ENCODE measurements at regions not wholly inside any gene's neighbourhood (a gene's known extent, or its start where the extent isn't known, plus 50 kb on each side); places are given as distances from the start of the nearest gene placed in this dataset.

DNA sequence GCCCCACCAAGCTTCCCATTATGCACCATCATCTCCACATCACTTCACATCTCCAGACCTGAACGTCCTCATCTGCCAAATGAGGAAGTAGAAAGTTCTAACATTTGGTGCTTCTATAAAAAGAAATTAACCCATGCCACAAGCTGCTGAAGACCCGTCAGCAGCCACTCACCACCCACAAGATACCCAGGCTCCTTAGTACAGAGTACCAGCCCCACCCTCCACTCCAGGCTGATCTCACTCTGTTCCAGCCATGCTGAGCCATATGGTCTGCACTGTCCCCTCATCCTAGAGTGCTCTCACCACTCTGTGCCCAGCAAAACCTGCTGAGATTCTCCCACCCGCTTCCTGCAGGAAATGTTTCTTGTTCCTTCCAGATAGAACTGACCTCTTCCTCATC, 240.8 kb upstream of the PPARGC1A start:
- no TSS peak for BruUV-seq (replicated peaks)
- no peaks in the 10 kb centered on the region for H3K27me3 ChIP-seq (ENCODE audit: control insufficient read depth in 2 of 2, insufficient read depth in 2 of 2, low read length in 2 of 2)
- no peaks in the 10 kb centered on the region for H3K36me3 ChIP-seq (ENCODE audit: control insufficient read depth in 2 of 2, extremely low read depth in 1 of 2, insufficient read depth in 2 of 2, low read length in 2 of 2)
- H3K79me2 ChIP-seq (ENCODE audit: control insufficient read depth, insufficient read depth, low read length): no peaks in the 10 kb centered on the region
- intact Hi-C loops (cut with micrococcal nuclease) (no loop called here), dilution Hi-C loops (cut with MboI; ENCODE audit: extremely low pct_ligation_motif_present, low sequenced_read_pairs) (no loop called here)
- POLR2A ChIA-PET: no interaction called here
- TF ChIP-seq MYC (IDR thresholded peaks at IDR 0.05; ENCODE audit: low read depth, low read length) (no peak), POLR2AphosphoS5 (IDR thresholded peaks at IDR 0.05; ENCODE audit: insufficient read depth, low read depth, low read length) (no peak), EZH2 (IDR thresholded peaks at IDR 0.05; ENCODE audit: borderline replicate concordance, low read depth, low read length, severe bottlenecking) (no peak), JUN (IDR thresholded peaks at IDR 0.05; ENCODE audit: borderline replicate concordance, insufficient read depth, insufficient read length, low read depth) (no peak), POLR2A (IDR thresholded peaks at IDR 0.05; ENCODE audit: low read depth, low read length) (no peak), FOS (IDR thresholded peaks at IDR 0.05; ENCODE audit: borderline replicate concordance, insufficient read depth, low read length) (no peak), GATA2 (IDR thresholded peaks at IDR 0.05; ENCODE audit: insufficient read depth, insufficient read length, low read depth, low read length) (no peak)
- TF ChIP-seq, protein P1, sequence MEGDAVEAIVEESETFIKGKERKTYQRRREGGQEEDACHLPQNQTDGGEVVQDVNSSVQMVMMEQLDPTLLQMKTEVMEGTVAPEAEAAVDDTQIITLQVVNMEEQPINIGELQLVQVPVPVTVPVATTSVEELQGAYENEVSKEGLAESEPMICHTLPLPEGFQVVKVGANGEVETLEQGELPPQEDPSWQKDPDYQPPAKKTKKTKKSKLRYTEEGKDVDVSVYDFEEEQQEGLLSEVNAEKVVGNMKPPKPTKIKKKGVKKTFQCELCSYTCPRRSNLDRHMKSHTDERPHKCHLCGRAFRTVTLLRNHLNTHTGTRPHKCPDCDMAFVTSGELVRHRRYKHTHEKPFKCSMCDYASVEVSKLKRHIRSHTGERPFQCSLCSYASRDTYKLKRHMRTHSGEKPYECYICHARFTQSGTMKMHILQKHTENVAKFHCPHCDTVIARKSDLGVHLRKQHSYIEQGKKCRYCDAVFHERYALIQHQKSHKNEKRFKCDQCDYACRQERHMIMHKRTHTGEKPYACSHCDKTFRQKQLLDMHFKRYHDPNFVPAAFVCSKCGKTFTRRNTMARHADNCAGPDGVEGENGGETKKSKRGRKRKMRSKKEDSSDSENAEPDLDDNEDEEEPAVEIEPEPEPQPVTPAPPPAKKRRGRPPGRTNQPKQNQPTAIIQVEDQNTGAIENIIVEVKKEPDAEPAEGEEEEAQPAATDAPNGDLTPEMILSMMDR (IDR thresholded peaks at IDR 0.05; ENCODE audit: extremely low read depth in 1 of 2, insufficient read depth in 1 of 2, low read depth in 1 of 2, low read length in 2 of 2): no peak
- TF ChIP-seq, protein P2, sequence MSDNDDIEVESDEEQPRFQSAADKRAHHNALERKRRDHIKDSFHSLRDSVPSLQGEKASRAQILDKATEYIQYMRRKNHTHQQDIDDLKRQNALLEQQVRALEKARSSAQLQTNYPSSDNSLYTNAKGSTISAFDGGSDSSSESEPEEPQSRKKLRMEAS (IDR thresholded peaks at IDR 0.05; ENCODE audit: insufficient read depth, insufficient read length): no peak
- FAIRE-seq (no peak), DNase-seq (ENCODE audit: low read depth, low spot score) (no peak)
- CTCF ChIA-PET: no interaction called here
- H3K4me1 ChIP-seq (ENCODE audit: control insufficient read depth, extremely low read depth, insufficient read depth, low read length): no peaks in the 10 kb centered on the region
- H4K20me1 ChIP-seq (replicated peaks; ENCODE audit: control insufficient read depth, extremely low read depth, insufficient read depth, low read length): no peaks in the 10 kb centered on the region
- H3K4me2 ChIP-seq (ENCODE audit: insufficient read depth, low read length): no peak overlapping the region
- H2AFZ ChIP-seq (ENCODE audit: low read depth, low read length): no peak overlapping the region
- no peak overlapping the region for H3K9ac ChIP-seq (replicated peaks; ENCODE audit: extremely low read depth, insufficient read depth, low read length)
- H3K4me3 ChIP-seq (replicated peaks in 1 of 3; ENCODE audit: insufficient read depth in 1 of 3, low read depth in 1 of 3, low read length in 3 of 3): no peak overlapping the region
- no peak overlapping the region for H3K27ac ChIP-seq (ENCODE audit: insufficient read depth, low read depth, low read length)
- H3K9me3 ChIP-seq (replicated peaks; ENCODE audit: control insufficient read depth, insufficient read depth, low read length): peaks cover 2% of the 10 kb centered on the region
- no peaks in the 10 kb centered on the region for H3K9me1 ChIP-seq (replicated peaks; ENCODE audit: control insufficient read depth, extremely low read depth, insufficient read depth, low read length)

All from endothelial cell of umbilical vein (primary cell).